ENCODE measurements at regions not wholly inside any gene's neighbourhood (a gene's known extent, or its start where the extent isn't known, plus 50 kb on each side); places are given as distances from the start of the nearest gene placed in this dataset.

DNA sequence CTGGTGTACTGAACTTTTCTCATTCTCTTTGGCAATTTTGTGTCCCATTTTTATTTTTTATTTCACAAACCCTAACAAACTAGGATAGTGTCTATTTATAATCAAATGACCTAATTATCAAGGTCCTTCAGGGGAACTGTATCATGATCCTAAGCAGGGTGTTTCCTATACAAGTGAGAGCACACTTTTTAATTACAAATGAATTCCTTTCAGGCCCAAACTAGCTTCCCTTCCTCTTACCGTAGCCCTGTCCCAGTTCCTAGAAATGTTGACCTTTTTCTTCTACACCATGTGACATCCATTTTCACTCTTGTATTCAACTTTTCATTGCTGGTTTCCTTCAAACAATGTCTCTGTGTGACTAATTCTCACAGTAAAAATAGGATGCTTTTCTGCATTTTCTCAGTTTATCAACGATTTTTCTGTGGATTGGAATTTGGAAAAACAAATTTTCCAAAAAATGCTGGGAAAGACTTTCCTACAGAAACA, 411.4 kb downstream of the CCDC91 start:
- in situ Hi-C loops (cut with HindIII; ENCODE audit: low pct_unique_long_range_greater_than_20kb, low sequenced_read_pairs) = no loop called here
- DNase-seq (ENCODE audit: low read depth) = no peak

DNA sequence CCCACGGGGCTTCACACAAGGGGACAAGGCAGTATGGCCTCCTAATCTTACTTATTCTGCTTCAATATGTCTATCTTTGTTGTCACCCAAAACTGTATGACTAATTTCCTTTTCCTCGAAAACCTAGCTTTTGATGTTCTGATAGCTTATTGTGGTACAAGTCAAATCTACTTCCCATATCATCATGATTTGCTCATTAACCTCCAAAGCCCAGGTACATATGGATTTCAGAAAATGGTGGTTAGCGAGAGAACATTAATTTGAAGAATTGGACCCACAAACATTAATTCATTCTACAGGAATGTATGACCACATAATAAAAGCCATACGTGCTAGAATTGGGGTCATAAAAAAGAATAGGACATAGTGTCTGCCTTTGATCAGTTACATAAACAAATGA, 412.5 kb downstream of the CCDC91 start:
- in situ Hi-C loops (cut with HindIII; ENCODE audit: low pct_unique_long_range_greater_than_20kb, low sequenced_read_pairs) = no loop called here
- DNase-seq (ENCODE audit: low read depth) = no peak

DNA sequence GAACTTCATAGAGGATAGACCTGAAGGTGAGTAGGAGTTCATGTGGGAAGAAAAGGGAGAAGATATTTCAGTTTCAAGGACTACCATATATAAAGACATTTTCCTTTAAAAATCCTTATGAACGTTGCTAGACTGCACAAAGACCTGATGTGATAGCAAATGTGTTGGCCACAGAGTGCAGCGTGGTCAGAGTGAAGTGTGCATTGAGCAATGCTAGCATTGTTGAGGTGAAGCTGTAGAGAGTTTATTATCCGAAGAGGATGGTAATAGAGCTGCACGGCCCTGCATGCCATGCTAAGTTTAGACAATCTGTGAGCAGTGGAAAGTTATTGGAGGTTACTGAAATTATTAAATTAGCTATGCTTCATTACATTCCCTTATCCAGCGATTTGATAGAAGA, 413.0 kb downstream of the CCDC91 start:
- DNase-seq (ENCODE audit: low read depth) = no peak
- in situ Hi-C loops (cut with HindIII; ENCODE audit: low pct_unique_long_range_greater_than_20kb, low sequenced_read_pairs) = no loop called here

DNA sequence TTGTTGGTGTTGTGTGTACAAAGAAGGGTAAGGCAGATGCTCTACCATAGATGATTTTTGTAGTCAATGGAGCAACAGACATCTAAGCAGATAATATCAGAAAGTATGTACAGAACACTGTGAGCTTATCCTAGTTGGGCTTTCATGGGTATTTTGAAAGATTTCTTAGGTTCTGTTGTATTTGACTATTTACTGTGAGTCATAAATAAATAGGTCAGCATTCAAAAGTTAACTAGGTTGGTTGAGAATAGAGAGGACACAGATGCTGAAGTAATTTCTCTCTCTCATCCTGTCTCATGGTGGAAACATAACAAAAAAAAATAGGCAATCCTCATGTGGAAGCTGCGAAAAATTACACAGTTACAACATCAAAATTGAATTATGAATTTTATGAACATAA, 413.5 kb downstream of the CCDC91 start:
- in situ Hi-C loops (cut with HindIII; ENCODE audit: low pct_unique_long_range_greater_than_20kb, low sequenced_read_pairs) = no loop called here
- no peak for DNase-seq (ENCODE audit: low read depth)

DNA sequence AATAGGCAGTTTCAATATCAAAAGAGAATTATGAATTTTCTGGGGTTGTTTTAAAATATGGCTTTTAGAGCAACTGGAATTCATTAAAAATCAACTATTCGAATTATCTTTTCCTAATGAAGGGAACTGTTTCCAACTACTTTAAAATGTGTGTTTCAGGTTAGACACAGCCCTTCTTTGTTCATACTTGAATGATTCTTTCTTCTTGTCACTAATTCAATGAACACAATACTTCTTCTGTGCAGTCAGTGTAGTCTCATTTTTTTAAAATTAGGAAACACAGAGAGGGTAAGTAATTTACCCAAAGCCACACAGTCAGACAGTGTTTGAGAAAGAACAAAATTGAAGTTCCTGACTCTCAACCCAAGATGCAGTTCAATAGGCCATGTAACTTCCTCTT, 414.0 kb downstream of the CCDC91 start:
- in situ Hi-C loops (cut with HindIII; ENCODE audit: low pct_unique_long_range_greater_than_20kb, low sequenced_read_pairs) = no loop called here
- DNase-seq (ENCODE audit: low read depth) = no peak

DNA sequence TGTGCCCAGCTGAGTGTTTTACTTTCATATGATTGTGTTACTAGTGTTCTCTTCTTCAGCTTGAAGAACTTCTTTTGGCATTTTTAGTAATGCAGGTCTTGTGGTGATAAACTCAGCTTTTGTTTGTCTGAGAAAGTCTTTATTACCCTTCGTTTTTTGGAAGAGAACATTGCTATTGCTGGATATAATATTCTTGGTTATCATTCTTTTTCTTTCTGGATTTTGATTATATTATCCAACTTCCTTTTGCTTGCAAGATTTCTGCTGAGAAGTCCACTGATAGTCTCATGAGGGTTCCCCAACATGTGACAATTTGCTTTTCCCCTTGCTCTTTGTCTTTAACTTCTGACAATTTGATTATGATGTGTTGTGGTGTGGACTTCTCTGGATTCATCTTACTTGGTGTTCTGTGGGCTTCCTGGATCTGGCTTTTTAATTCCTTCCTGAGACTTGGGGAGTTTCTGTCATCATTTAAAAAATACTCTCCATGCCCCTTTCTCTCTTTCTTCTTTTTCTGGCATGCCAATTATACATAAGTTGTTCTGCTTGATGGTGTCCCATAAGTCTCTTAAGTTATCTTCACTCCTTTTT, 416.8 kb downstream of the CCDC91 start:
- in situ Hi-C loops (cut with HindIII; ENCODE audit: low pct_unique_long_range_greater_than_20kb, low sequenced_read_pairs) = no loop called here
- no peak for DNase-seq (ENCODE audit: low read depth)

DNA sequence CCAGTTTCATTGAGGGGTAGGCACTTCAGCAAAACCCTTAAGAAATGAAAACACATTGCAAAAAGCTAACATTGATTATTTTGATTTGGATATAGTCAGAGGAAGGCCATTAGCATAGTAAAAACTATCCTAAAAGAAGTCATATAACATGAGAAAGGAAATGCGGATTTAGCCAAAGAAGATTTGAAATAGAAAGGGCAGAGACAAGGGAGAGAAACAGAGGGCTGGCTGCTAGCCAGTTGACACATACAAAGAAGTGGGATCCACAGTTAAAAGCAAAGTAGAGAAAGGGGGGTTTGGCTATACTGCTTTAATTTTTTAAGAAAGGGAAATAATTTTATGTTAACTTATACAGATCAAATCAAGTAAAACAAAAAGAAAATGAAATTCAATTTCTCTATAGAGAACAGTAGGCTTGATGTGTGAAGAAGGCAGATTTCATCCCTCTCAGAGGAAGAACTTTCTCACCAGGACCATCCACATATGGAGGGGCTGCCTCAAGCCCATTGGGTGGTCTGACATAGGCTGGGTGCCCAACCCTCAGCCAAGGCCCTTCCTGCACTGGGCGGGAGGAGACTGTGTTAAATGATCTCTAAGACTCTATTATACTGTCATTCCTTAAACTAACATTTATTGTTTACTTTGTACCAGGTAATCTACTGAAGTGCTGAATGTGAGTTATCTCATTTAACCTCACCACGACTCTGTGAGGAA, 420.3 kb downstream of the CCDC91 start:
- DNase-seq (ENCODE audit: low read depth) = no peak
- in situ Hi-C loops (cut with HindIII; ENCODE audit: low pct_unique_long_range_greater_than_20kb, low sequenced_read_pairs) = no loop called here

DNA sequence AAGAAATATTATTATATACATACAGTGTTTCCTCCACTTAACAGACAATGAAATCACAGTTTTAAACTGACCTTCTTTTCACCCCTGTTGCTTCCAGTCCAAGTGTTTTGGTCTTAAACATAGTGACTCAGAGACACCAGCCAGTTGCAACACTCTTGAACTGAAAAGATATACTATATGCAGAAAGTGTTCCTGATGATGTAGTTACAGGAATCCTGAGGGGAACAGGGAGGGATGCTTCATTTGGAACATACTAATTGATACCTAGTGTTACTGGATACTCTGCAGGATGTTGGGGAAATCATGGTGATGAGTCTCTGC, 420.8 kb downstream of the CCDC91 start:
- in situ Hi-C loops (cut with HindIII; ENCODE audit: low pct_unique_long_range_greater_than_20kb, low sequenced_read_pairs) = no loop called here
- DNase-seq (ENCODE audit: low read depth) = peak; percentile 80

DNA sequence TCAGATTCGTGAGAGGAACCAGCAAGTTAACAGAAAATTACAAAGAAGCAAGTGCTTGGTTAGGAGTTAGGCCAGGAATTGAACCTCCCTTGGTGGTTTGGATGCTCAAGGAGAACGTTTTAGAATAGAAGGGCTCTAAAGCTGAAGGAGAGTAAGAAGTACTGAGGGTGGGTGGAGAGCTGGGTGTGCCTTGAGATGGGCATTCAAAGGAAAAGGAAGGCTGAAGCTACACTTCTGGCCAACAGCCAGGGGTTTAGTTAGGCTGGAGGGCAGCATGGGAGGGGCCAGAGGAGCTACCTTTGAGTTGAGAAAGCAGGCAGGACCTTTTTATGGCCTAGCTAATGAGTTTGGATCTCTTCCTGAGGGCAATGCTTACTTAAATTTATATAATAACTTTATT, 421.2 kb downstream of the CCDC91 start:
- in situ Hi-C loops (cut with HindIII; ENCODE audit: low pct_unique_long_range_greater_than_20kb, low sequenced_read_pairs) = no loop called here
- DNase-seq (ENCODE audit: low read depth) = no peak

DNA sequence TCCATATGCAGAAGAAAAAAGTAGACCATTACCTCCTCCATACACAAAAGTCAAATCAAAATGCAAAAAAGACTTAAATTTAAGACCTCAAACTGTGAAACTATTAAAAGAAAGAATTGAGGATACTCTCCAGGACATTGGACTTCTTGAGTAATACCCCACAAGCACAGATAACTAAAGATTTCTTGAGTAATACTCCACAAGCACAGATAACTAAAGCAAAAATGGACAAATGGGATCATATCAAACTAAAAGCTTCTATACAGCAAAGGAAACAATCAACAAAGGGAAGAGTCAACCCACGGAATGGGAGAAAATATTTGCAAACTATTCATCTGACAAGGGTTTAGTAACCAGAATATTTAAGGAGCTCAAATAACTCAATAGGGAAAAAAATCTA, 427.9 kb downstream of the CCDC91 start:
- DNase-seq (ENCODE audit: low read depth) = no peak
- in situ Hi-C loops (cut with HindIII; ENCODE audit: low pct_unique_long_range_greater_than_20kb, low sequenced_read_pairs) = no loop called here

DNA sequence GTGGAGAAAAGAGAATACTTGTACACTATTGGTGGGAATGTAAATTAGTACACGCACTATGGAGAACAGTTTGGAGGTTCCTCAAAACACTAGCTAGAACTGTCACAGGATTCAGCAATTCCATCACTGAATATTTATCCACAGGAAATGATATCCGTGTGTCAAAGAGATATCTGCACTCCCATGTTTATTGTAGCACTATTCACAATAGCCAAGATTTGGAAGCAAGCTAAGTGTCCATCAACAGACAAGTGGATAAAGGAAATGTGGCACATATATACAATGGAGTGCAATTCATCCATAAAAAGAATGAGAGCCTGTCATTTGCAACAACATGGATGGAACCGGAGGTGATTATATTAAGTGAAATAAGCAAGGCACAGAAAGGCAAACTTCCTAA, 428.5 kb downstream of the CCDC91 start:
- DNase-seq (ENCODE audit: low read depth) = no peak
- in situ Hi-C loops (cut with HindIII; ENCODE audit: low pct_unique_long_range_greater_than_20kb, low sequenced_read_pairs) = no loop called here

DNA sequence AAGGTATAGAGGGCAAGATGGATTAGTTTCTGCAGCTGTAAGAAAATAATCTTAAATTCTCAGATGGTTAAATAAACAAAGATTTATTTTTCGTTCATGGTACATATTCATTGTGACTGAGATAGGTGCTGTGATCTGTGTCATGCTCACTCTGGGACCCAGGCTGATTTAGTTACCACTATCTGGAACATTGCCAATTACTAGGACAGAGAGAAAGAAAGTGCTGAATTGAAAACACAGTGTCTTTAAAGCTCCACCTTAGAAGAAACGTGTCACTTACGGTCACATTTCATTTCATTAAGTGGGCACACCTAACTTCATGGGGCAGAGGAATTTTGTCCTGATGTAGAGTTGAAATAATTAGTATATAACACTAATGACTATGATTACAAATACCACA, 430.0 kb downstream of the CCDC91 start:
- in situ Hi-C loops (cut with HindIII; ENCODE audit: low pct_unique_long_range_greater_than_20kb, low sequenced_read_pairs) = no loop called here
- DNase-seq (ENCODE audit: low read depth) = no peak

DNA sequence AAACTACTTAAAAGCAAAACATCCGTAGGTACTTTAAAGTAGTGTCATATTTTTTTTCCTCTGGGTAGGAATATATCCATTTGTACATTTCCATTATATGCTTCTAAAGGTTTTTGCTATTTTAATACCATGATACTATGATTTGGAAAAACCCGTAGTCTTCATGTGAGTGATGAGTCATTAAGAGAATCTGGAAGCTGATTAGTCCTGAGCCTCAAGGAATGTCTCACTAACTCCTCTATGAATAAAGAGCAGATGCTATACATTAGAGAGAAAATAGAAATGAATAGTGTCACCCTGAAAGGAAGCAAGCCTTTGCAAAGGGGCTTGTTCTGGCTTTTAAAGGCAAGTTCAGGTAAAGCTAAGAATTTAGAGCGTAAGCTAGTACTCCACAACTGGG, 432.1 kb downstream of the CCDC91 start:
- DNase-seq (ENCODE audit: low read depth) = peak; percentile 25
- in situ Hi-C loops (cut with HindIII; ENCODE audit: low pct_unique_long_range_greater_than_20kb, low sequenced_read_pairs) = no loop called here

DNA sequence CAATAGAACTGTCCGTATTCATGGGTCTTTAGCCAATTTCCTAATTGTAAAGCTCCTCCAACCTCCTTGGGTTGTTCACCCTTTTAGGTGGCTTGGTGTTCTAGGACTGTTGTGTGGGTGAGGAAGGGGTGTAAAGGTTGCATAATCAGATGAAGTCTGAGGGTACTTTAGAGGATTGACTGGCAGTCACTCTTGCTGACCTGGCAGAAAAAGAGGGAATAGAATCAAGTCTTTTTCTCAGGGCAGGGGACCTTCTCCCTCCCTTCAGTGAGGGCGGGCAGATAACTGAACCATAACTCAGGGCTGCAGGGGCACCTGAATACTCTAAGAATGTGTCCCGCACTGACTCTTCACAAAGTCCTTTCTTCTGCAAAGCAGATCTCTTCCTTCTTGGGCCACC, 436.2 kb downstream of the CCDC91 start:
- no peak for DNase-seq (ENCODE audit: low read depth)
- in situ Hi-C loops (cut with HindIII; ENCODE audit: low pct_unique_long_range_greater_than_20kb, low sequenced_read_pairs) = no loop called here

DNA sequence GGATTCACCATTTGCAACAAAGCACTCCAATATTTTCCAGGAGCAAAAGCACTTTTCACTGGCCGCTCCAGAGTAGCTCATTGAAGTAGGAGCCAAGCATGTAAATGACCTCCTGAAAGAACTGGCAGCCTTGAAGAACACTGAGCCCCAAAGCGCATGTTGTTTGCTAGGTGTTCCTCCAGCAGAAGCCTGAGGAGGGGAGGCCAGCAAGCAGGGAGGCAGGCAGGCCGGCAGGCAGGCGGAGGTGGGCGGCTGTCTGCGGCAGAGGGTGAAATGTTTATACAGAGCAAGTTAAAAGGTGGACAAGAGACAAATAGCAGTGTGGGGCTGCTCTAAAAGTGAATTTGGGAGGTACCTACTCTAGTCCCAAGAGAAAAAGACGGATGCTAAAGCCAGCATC, 439.4 kb downstream of the CCDC91 start:
- in situ Hi-C loops (cut with HindIII; ENCODE audit: low pct_unique_long_range_greater_than_20kb, low sequenced_read_pairs) = no loop called here
- DNase-seq (ENCODE audit: low read depth) = no peak

DNA sequence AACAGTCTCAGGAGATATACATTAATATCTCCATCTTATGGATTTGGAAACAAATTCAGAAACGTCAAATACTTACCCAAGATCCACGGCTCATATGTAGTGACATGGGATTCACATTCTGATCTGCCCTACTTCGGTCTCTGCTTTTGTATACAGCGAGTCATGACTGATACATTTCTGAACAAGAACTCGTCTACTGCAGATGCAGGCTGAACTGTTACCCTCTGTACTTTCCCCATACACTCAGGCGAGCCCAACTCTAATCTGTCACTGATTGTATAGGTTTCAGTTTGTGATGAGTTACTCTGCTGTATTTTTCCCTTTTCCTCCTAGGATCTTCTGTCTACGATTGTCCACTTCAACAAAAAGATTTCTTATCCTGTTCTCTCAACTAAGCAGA, 441.6 kb downstream of the CCDC91 start:
- no peak for DNase-seq (ENCODE audit: low read depth)
- in situ Hi-C loops (cut with HindIII; ENCODE audit: low pct_unique_long_range_greater_than_20kb, low sequenced_read_pairs) = no loop called here

DNA sequence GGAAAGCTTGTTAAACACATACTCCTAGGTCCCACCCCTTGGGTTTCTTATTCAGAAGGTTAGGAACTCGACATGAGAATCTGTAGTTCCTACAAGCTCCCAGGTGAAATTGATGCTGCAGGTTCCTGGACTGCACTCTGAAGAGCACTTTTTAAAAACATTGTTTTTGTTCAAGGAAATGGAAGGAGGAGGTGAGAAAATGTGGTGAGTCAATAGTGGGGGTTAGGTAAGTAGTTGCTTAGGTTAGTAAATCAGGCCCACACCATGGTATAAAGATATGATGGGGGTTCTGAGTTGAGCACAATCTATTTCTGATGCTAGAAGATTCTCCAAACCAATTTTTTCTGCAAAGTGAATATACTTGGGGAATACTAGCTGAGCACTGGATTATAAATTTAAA, 450.3 kb downstream of the CCDC91 start:
- in situ Hi-C loops (cut with HindIII; ENCODE audit: low pct_unique_long_range_greater_than_20kb, low sequenced_read_pairs) = no loop called here

DNA sequence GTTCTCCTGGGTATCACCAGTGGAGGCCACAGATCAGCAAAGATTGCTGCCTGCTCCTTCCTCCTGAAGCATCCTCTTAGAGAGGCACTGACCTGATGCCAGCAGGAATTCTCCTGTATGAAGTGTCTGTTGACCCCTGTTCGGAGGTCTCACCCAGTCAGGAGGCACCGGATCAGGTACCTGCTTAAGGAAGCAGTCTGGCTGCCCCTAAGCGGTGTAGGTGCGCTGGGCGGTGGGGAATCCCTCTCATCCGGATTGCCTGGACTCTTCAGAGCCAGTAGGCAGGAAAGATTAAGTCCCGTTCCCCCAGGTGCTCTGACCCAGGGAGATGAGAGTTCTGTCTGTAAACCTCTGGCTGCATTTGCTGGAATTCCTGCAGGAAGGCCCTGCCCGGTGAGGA, 455.2 kb downstream of the CCDC91 start:
- in situ Hi-C loops (cut with HindIII; ENCODE audit: low pct_unique_long_range_greater_than_20kb, low sequenced_read_pairs) = no loop called here
- no peak for DNase-seq (ENCODE audit: low read depth)

More for the DNA sequence above, 450.3 kb downstream of the CCDC91 start:
- DNase-seq (ENCODE audit: low read depth) = no peak

DNA sequence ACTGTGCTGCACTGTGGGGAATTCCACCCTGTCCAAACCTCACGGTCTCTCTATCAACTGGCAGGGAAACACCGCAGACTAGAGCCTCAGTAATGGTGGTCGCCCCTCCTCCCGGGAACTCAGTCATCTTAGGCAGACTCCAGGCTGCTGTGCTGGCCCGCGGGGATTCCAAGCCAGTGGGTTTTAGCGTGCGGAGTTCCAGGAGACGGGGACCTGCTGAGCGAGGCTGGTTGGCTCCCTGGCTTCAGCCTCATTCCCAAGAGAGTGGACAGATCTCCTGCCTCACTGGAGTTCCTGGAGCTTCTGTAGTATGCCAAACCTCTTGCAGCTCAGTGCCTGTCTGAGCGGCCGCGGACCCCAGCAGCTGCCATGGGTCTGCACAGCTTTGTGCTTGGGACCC, 455.6 kb downstream of the CCDC91 start:
- in situ Hi-C loops (cut with HindIII; ENCODE audit: low pct_unique_long_range_greater_than_20kb, low sequenced_read_pairs) = no loop called here
- no peak for DNase-seq (ENCODE audit: low read depth)

DNA sequence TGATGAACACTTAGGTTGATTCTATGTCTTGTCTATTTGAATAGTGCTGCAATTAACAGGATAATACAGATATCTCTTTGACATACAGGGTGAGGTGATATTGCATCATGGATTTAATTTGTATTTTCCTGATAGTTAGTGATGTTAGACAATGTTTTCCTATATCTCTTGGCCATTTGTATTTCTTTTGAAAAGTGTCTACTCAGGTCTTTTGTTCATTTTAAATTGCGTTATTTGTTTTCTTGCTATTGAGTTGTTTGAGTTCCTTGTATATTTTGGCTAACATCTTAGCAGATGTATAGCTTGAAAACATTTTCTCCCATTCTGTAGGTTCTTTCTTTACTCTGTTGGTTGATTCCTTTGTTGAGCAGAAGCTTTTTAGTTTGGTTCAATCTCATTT, 460.6 kb downstream of the CCDC91 start:
- DNase-seq (ENCODE audit: low read depth) = no peak
- in situ Hi-C loops (cut with HindIII; ENCODE audit: low pct_unique_long_range_greater_than_20kb, low sequenced_read_pairs) = no loop called here
